OCI-LY7 (cell line): ENCODE measurements at regions not wholly inside any gene's neighbourhood (a gene's known extent, or its start where the extent isn't known, plus 50 kb on each side); places are given as distances from the start of the nearest gene placed in this dataset.

Source experiments
- EZH2phosphoT487 ChIP-seq: fragments of 200-600 bp; sonication (generic); IDR thresholded peaks from 2 replicates; pipeline ENCODE4 v1.6.1; 2018; ENCODE audit warnings: low read depth, borderline replicate concordance, mild to moderate bottlenecking, mixed run types, antibody characterized with exemption, low read length, moderate library complexity, mixed read lengths
- TF ChIP-seq, protein P1 (sequence below): fragments of 200-600 bp; sonication (generic); conservative IDR thresholded peaks from 2 replicates; pipeline ENCODE4 v1.5.1; 2014; ENCODE audit warnings: mild to moderate bottlenecking, antibody characterized with exemption, low read length, moderate library complexity, mixed read lengths

GRCh38 chr12:46549527-46550265 lies 177.1 kb upstream of the SLC38A2 start:
- TF ChIP-seq, protein P1, sequence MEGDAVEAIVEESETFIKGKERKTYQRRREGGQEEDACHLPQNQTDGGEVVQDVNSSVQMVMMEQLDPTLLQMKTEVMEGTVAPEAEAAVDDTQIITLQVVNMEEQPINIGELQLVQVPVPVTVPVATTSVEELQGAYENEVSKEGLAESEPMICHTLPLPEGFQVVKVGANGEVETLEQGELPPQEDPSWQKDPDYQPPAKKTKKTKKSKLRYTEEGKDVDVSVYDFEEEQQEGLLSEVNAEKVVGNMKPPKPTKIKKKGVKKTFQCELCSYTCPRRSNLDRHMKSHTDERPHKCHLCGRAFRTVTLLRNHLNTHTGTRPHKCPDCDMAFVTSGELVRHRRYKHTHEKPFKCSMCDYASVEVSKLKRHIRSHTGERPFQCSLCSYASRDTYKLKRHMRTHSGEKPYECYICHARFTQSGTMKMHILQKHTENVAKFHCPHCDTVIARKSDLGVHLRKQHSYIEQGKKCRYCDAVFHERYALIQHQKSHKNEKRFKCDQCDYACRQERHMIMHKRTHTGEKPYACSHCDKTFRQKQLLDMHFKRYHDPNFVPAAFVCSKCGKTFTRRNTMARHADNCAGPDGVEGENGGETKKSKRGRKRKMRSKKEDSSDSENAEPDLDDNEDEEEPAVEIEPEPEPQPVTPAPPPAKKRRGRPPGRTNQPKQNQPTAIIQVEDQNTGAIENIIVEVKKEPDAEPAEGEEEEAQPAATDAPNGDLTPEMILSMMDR, result no peak
- no peak for TF ChIP-seq EZH2phosphoT487
